HL-60 (cell line): ENCODE measurements at regions not wholly inside any gene's neighbourhood (a gene's known extent, or its start where the extent isn't known, plus 50 kb on each side); places are given as distances from the start of the nearest gene placed in this dataset.

Experiments used
- CTCF ChIP-seq: IDR thresholded peaks from one replicate; pipeline ENCODE4 v1.5.1; 2011; ENCODE audit warnings: low read length, control low read depth, inconsistent platforms; ENCODE audit not compliant: insufficient read depth
- SPI1 ChIP-seq: IDR thresholded peaks from 2 replicates; pipeline ENCODE4 v1.6.1; 2012; ENCODE audit warnings: low read depth, mild to moderate bottlenecking, borderline replicate concordance

GRCh38 chr9:3662671-3663070 is 136.9 kb upstream of the RFX3 start:
- no peak for TF ChIP-seq CTCF
- no peak for TF ChIP-seq SPI1
